Activated T-cell treated with anti-CD3 and anti-CD28 coated beads for 48 hours (primary cell): ENCODE measurements at regions not wholly inside any gene's neighbourhood (a gene's known extent, or its start where the extent isn't known, plus 50 kb on each side); places are given as distances from the start of the nearest gene placed in this dataset.
"Not testable (repeated sequence)": the region's sequence is repeated elsewhere in the genome, so short reads cannot be mapped to it uniquely, and the experiment has no call there.

ENCODE experiments used
- DNase-seq: peaks from one replicate; pipeline ENCODE4 v3.0.0-alpha.2; 2020; ENCODE audit warnings: low read depth

DNA sequence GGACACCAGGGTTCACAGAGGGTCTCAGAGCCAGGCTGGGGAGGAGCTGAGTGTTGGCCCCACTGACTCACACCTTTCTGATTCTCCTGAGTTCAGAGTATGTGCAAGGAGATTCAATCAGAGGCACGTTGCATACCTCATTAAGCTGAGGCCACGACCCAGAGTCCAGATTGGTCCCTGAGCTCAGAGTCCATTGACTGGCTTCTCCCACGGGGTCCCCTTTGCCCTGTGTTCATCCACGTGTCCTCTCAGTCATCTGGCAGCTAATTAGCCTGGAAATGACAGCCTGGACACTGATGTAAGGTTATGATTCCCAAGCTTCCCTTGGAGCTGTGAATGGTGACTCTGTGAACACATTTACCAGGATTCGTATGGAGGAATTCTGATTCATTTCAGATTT lies 267.2 kb downstream of the SH3BP4 start:
- DNase-seq: no peak

DNA sequence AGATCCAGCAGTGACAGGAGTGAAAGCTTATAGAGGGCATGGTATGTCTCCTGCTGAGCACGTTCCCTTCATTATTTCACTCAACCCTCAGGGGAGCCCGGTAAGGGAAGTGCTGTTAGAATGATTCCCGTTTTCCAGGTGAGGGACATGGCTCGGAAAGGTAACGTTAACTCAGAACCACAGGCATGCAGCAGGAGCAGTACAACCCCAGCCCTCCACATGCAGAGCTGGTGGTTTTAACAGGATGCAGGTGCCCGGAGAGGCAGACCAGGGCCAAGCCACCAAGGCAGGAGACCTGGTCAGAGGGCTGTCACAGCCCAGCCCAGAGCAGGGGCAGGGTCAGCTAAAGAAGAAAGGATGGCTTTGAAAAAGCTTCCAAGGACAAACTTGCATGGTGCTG lies 268.5 kb downstream of the SH3BP4 start:
- no peak for DNase-seq

DNA sequence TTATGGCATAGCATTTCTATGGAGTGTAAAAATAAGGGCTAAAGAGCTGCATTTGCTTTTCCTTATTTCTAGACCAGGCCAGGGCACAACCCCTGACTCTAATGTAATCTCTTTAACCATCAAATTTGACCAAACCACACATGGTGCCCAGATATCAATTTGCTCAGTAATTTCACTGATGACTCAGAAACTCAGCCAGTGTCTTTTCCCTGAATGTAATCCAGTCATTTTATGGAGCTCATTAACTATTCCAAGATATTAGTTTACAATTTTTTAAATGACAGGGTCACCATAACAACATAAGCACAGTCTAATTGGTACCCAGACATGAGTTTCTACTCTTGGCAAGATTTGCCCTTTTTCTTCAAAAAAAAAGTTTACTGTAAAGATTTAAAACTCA lies 270.8 kb upstream of the AGAP1 start:
- DNase-seq: no peak

- no peak for DNase-seq
These were observed 269.4 kb upstream of the AGAP1 start for GRCh38 chr2:235224410-235224809.

- no peak for DNase-seq
These were observed 268.6 kb upstream of the AGAP1 start for GRCh38 chr2:235225261-235225660.

- no peak for DNase-seq
These were observed 266.3 kb upstream of the AGAP1 start for GRCh38 chr2:235227590-235227989.

GRCh38 chr2:235228422-235228821 lies 265.4 kb upstream of the AGAP1 start:
- not testable (repeated sequence) for DNase-seq

GRCh38 chr2:235229236-235229635 lies 264.6 kb upstream of the AGAP1 start:
- no peak for DNase-seq

DNA sequence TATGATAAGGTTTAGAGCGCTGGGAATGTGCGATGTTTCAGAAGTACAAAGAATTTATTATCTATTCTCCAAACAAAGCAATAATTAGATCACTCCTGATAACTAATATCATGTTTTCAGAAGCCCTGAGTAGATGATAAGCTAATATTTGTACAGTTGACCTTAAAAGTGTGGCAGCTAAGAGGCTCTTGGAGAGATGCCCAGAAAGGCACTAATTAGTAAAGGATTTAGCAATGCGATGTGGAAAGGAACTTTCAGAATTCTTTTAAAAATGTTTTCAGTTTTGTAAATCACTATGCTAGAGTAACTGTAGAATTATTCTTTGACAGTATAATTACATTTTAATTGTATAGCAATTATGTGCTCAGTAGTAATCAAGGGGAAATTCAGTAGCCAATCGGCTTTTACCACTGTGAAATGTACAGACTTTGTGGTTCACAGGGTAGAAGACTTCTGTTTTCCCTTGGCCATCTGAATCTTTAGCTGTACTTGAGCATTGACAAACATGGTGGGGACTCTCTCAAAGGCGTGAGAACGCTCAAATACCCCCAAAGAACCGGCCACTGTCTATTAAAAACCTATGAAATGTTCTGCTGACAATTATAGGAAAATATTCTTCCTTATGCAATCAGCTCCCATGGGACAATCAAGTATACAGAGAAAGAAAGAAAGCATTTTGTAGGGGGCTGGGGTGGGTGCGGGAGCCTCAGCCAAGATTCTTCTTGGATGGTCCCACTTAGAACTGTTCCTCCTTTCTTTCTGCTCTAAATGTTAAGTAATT lies 262.8 kb upstream of the AGAP1 start:
- DNase-seq: no peak

DNA sequence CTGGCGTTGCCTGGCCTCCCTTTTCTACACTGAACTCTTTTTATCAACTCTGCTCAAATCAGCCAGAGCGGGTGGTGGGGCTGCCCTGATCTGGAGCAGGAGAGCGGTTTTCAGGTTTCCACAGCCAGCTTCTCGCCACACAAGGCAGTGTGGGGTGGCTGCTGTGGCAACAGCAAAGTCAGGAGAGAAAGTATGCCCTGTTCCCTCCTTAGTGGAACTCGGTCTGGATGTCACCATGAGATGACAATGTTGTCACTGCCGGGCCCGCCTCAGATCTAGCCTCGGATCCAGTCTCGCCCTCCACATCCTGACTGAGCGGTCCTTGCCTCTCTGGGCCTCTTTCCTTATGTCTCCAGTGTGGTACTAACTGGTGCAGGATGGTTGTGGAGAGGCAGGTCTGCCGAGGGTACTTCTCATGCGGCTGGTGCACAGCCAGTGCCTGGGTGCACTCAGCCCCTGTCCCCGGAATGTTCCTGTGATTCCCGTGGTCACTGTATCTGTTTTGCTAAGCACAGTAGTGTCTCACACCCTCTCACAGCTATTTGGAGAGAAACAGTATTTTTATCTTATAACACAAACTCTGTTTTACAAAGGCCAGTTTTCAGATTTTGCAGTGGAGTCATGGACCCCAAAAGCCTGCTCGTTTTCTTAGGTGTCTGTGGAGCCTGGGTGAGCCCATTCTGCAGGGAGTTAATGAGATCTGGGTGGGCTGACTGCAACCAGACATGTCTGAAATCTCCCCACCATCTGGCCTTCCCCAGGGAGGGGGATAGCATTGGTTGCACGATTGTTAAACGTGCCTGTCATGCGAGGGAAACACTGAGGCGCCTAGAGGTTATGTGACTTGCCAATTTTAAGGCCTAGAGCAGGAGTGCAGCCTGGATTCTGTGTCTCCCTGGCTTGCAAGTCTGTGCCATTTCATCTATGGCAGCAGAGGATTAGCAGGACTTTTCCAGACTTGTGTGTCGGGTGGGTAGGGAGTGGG lies 261.1 kb upstream of the AGAP1 start:
- DNase-seq: no peak

GRCh38 chr2:235234736-235235135 lies 259.1 kb upstream of the AGAP1 start:
- DNase-seq: no peak

DNA sequence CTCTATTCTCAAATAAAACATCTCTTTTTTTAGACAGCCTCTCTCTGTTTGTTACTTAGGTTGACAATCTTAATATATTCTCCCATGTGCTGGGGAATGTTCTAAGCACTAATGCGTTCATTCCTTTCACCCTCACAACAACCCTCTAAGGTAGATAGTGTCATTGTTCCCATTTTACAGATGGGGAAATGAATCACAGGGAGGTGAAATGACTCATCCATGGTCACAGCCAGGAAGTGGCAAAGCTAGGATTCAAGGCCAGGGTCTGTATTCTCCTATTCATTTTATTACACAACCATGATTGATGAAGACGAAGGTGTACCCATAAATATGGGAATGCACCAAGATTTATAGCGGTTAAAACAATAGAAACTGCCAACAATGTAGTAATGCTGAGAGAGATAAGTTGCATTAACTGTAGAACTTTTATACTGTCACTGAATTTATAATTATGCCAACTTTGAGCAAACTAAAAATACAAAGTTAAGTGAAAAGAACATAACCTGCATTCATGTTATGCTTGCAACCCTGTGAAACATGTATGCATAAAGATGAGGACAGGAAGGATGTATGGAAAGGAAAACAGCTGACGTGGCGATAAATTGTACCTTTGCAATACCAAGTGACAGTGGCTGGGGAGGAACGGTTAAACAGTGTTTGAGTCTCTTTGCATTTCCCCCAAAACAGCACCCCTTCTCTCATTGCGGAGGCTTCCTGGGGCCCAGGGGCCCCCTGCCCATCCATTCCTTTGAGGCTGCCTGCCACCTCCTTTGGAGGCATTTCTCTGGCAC lies 257.7 kb upstream of the AGAP1 start:
- no peak for DNase-seq

DNA sequence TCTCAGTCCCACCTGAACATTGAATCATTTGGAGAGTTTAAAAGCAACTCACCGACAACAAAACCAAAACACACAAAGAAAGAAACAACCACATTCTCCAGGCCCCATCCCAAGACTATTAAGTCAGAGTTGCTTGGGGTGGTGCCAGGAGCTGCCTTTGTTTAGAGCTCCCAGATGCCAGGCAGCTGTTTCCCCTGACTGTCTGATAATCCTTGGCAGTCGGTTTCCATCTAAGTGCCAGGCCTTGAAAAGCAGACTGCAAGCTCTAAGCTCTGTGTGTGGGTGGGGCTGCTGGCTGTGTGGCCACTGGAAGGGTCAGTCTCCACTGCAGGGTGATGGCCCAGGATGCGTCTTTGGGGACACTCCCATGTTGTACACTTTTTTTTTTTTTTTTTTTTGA lies 255.3 kb upstream of the AGAP1 start:
- no peak for DNase-seq

GRCh38 chr2:235240574-235240973 lies 253.3 kb upstream of the AGAP1 start:
- no peak for DNase-seq

DNA sequence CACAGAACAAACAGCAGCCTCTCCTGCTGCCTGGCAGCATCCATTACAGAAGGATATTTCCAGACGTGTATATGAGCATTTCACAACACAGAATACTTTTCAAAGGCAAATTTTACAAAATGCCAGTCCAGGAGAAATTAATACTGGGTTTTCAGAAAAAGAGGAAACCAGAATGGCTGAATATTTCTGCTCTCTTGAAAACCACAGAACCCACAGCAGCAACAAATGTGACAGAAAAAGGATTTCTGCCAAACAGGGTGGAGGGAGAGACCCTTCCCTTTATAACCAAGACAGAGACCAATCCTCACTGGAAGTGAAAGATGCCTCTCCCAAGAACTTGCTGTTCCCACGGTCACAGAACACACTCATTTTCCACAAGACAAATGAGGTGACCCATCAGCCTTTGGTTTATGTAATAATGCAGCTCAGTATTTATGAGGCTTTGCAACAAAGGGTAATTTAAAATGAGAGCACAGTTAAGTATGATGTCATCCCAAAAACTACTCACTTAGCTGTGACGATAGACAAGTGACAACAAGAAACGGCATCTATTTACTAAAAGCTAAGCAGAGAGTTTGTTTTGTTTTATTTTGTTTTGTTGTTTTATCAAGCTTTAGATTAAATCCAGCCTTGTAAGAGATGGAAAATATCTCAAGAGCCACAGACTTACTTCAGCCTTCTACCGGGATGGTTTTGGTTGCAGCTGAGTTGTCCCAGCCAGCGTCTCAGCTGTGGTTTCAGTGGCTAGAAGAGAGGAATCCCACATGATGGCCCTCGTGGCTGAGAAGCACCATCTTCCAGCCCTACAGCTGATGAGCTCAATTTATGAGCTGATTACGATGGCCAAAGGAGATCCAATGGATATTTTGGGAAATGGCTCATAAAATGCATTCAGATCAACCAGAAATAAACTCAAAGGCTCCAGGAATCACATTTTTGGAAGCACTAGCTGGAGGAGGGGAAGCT lies 249.3 kb upstream of the AGAP1 start:
- no peak for DNase-seq

- no peak for DNase-seq
These were observed 246.8 kb upstream of the AGAP1 start for GRCh38 chr2:235247001-235247400.

DNA sequence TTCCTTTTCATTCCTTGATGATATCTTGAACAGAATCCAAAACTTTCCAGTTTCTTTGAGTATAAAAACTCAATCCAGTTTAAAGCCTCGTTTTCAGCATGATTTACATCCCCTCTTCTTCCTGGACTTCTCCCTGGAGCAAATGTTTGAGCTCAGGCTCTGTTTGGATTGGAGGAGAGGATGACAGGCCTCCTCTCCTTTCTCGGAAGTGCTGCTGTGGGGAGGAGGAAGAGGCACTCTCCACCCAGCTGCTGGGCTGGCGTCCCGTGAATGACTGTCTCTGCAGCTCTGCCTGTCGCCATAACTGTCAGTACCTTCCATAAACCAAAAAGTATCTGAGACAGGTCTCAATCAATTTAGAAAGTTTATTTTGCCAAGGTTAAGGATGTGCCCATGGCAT lies 238.2 kb upstream of the AGAP1 start:
- DNase-seq: no peak

GRCh38 chr2:235257590-235257989 lies 236.3 kb upstream of the AGAP1 start:
- DNase-seq: no peak

- DNase-seq: no peak
These were observed 231.1 kb upstream of the AGAP1 start for GRCh38 chr2:235262750-235263149.

DNA sequence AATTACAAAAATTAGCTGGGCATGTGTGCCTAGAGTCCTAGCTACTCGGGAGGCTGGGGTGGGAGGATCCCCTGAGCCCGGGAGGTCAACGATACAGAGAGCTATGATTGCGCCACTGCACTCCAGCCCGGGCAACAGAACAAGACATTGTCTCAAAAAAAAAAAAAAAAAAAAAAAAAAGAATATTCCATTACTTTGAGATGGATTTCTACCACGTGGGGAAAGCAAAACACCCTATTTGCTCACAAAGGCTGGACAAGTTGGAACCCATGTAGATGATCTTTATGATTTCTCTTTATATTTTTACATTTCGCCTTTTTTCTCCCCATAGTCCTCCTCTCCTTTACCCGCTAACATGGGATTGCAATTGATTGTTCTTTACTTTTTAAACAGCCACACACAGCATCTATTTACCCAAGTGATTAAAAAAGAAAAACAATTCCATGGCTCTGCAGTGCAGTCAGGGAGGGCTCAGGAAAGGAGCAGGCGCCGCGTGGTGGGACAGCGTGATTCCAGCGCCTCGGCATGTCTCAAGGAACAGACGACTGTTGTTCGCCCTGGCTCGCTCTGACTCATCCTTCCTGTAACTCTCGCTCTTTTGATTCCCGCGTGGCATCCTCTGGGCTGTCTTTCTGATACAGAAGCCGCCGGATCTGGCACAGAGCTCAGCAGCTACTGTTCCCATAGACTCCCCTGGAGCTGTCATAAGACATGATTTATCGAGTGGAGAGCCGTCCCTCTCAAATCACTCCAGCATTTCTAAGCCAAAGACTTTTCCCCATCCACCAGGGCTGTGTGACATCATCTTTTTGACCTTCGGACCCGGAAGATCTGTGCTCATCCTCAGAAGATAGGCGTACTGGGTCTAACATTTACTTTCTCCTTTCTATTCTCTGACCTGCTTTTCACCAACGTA lies 230.4 kb upstream of the AGAP1 start:
- no peak for DNase-seq
